Dendritic cell treated with granulocyte-macrophage colony-stimulating factor and Interleukin-4, amounts not matched to agents 40 ng/mL and 50 ng/mL, for 4 days (primary cell): ENCODE measurements at regions not wholly inside any gene's neighbourhood (a gene's known extent, or its start where the extent isn't known, plus 50 kb on each side); places are given as distances from the start of the nearest gene placed in this dataset.

Experiments used
- H3K27ac Mint-ChIP-seq: one replicate; pipeline ENCODE4 v1.8.0; 2022; ENCODE audit warnings: mild to moderate bottlenecking, mixed read lengths
- H3K27me3 Mint-ChIP-seq: one replicate; pipeline ENCODE4 v1.8.0; 2022; ENCODE audit warnings: mild to moderate bottlenecking, mixed read lengths
- H3K36me3 Mint-ChIP-seq: one replicate; pipeline ENCODE4 v1.8.0; 2022; ENCODE audit warnings: low read depth, mixed read lengths
- H3K4me1 Mint-ChIP-seq: one replicate; pipeline ENCODE4 v1.8.0; 2022; ENCODE audit warnings: low read depth, mixed read lengths
- H3K4me3 Mint-ChIP-seq: one replicate; pipeline ENCODE4 v1.8.0; 2022; ENCODE audit warnings: mild to moderate bottlenecking, moderate library complexity, mixed read lengths
- H3K9me3 Mint-ChIP-seq: one replicate; pipeline ENCODE4 v1.8.0; 2022; ENCODE audit warnings: mixed read lengths
- intact Hi-C: fragments of 100-400 bp; cut with micrococcal nuclease; formaldehyde crosslinking; loops from one replicate; pipeline ENCODE4 v1.15.0; 2022

DNA sequence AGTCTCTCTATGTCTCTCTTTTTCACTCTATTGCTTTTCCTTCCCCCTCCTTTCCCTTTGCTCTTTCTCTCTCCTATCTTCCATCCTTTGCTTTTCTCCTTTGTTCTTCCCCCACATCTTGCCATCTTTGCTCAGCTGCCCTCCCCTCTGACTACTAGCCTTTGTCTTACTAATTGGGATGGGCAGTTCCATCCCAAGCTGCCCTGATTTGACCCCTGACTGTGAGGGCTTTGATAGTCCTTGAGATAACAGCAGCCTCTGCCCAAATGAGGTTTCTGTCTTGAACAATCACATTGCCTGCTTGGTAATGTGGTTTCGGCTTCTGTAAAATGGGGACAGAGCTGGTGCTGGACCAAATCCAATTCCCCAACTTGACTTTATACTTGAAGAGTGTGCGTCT, 327.7 kb downstream of the DHX35 start:
- Mint-ChIP-seq H3K4me3 (no peak overlapping the region), H3K4me1 (no peaks in the 10 kb centered on the region), H3K36me3 (no peaks in the 10 kb centered on the region), H3K27ac (no peak overlapping the region), H3K9me3 (peaks cover 19% of the 10 kb centered on the region), H3K27me3 (peaks cover 2% of the 10 kb centered on the region)
- intact Hi-C loops = no loop called here

DNA sequence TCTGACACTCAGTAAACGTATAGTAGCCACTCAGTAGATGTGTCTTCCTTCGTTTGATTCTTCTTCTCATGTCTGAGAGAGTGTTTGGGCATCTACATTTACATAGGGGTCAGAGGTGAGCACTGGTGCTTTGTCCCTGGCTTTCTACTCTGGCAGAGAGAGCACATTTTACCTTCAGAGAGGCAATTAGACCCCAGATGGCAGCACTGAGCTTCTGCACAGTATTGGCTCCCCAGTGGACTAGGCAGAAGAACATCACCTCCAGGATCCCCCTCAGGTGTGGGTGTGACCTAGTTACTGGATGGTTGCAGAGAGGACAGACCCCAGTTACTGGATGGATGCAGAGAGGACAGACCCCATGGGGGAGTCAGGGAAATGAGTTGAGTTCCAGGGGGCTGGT, 327.2 kb downstream of the DHX35 start:
- Mint-ChIP-seq H3K4me1 (no peaks in the 10 kb centered on the region), H3K27me3 (peaks cover 2% of the 10 kb centered on the region), H3K4me3 (no peak overlapping the region), H3K9me3 (peaks cover 19% of the 10 kb centered on the region), H3K27ac (no peak overlapping the region), H3K36me3 (no peaks in the 10 kb centered on the region)
- intact Hi-C loops = no loop called here

DNA sequence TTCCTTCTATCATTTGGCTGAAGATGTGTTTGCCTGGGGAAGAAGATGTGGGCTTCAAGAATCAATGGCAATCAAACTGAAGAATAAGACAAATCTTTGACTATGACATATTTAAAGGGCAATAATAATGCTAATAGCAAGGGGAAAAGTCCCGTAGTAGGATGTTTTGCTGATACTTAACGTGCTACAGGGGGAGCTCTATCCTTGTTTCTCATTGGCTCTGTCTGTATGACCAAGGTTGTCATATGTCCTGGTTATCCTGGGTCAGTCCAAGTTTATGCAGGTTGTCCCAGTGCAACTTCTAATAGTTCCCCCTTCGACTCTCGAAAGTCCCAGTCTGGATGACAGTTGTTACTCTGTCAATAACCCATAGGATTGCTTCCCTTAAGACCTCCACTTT, 321.3 kb downstream of the DHX35 start:
- H3K4me1 Mint-ChIP-seq = no peaks in the 10 kb centered on the region

DNA sequence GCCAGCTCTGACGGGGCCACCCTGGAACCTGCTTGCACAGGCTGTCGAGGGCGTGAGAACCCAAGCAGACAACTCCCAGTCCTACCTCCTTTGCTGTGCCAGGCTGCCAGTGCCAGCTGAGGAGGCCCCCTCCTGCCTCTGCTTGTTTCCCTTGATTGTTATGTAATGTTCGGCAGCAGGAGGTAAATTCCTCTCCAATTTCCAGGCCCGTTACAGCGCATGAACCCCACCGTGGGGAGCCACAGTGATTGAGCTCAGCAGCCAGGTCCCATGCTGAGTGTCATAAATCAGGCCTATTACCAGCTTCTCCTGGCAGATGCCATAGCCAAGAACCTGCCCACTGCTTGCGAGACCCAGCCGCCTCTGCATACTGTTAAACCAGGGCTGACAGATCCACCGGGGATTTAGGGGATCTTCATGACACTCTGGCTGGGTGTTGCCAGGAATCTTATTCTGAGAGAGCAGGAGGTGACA, 320.5 kb downstream of the DHX35 start:
- H3K27me3 Mint-ChIP-seq = peaks cover 2% of the 10 kb centered on the region
- no peak overlapping the region for H3K27ac Mint-ChIP-seq
- H3K4me1 Mint-ChIP-seq = no peaks in the 10 kb centered on the region
- intact Hi-C loops = no loop called here
- H3K9me3 Mint-ChIP-seq = peaks cover 9% of the 10 kb centered on the region
- no peaks in the 10 kb centered on the region for H3K36me3 Mint-ChIP-seq
- H3K4me3 Mint-ChIP-seq = no peak overlapping the region

More for the DNA sequence above, 321.3 kb downstream of the DHX35 start:
- Mint-ChIP-seq H3K4me3 (no peak overlapping the region), H3K9me3 (peaks cover 17% of the 10 kb centered on the region), H3K27ac (no peak overlapping the region), H3K27me3 (peaks cover 2% of the 10 kb centered on the region), H3K36me3 (no peaks in the 10 kb centered on the region)
- intact Hi-C loops = no loop called here

DNA sequence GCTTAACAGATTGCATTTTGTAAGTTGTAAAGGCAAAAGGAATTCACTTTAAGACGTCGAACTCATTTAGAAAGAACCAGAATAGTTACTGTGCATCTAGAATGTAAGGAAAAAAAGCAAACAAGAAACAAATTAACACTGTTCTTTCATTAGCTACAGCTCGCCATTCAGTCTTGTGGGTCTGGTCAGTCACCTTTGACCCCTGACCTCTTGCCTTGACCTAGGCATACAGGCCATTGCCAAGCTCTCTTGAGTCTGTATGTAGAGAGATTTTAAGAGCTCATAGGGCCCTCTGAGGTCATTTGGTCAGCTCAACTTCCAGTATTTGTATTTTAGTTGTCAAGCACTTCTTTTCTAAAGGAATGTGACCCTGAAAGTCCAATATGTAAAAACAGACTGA, 318.7 kb downstream of the DHX35 start:
- intact Hi-C loops = no loop called here
- no peaks in the 10 kb centered on the region for H3K36me3 Mint-ChIP-seq
- H3K27me3 Mint-ChIP-seq = peaks cover 2% of the 10 kb centered on the region
- no peak overlapping the region for H3K4me3 Mint-ChIP-seq
- H3K27ac Mint-ChIP-seq = no peak overlapping the region
- H3K4me1 Mint-ChIP-seq = no peaks in the 10 kb centered on the region
- no peaks in the 10 kb centered on the region for H3K9me3 Mint-ChIP-seq

DNA sequence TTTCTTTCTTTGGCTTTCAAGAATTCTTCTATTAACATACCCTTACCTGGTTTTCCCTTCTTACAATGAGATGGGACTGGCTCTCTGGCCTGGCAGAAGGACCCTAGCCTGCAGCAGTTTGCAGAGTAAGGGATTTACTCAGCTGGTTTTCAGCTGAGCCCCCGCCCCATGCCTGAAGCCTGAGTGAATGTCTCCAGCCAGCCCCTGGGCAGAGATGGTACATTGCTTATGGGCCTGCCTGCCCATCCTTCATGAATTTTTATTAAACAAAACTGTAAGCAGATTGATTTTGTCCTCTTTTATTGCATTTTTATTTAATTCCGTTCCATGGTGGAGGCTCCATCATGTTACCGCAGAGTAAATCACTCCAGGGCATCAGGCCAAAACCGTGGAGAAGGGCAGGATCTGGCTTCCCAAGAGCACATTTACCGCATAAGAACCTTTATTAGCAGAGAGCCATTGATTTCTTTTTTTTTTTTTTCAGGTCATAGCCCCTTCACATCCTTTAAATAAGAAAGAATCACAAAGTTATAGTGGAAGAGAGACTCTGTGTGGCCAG, 316.2 kb downstream of the DHX35 start:
- Mint-ChIP-seq H3K4me3 (no peak overlapping the region), H3K36me3 (no peaks in the 10 kb centered on the region), H3K27me3 (peaks cover 2% of the 10 kb centered on the region), H3K4me1 (no peaks in the 10 kb centered on the region), H3K9me3 (no peaks in the 10 kb centered on the region), H3K27ac (no peak overlapping the region)
- intact Hi-C loops = loop anchor here (10.0 kb wide), 1 partner anchor 586 kb away; no protein-coding TSS in a partner anchor

DNA sequence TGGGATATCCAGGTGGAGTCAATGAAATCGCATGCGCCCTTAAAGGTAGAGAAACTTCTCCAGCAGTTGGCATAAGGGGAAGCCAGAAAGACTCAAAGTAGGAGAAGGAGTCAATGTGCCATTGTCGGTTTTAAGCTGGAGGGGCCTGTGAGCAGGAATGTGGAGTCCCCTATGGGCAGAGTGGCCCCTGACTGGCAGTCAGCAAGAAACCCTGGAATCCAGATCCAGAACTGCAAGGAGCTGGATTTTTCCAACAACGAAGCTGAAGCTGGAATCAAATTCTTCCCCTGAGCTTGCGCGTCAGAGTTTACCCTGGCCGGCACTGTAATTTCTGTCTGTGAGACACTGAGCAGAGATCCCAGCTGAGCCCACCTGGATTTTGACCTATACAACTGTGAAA, 315.0 kb downstream of the DHX35 start:
- Mint-ChIP-seq H3K9me3 (no peaks in the 10 kb centered on the region), H3K4me1 (no peaks in the 10 kb centered on the region), H3K27me3 (no peaks in the 10 kb centered on the region), H3K27ac (no peak overlapping the region), H3K36me3 (no peaks in the 10 kb centered on the region), H3K4me3 (no peak overlapping the region)
- intact Hi-C loops = loop anchor here (10.0 kb wide), 1 partner anchor 588 kb away; no protein-coding TSS in a partner anchor

DNA sequence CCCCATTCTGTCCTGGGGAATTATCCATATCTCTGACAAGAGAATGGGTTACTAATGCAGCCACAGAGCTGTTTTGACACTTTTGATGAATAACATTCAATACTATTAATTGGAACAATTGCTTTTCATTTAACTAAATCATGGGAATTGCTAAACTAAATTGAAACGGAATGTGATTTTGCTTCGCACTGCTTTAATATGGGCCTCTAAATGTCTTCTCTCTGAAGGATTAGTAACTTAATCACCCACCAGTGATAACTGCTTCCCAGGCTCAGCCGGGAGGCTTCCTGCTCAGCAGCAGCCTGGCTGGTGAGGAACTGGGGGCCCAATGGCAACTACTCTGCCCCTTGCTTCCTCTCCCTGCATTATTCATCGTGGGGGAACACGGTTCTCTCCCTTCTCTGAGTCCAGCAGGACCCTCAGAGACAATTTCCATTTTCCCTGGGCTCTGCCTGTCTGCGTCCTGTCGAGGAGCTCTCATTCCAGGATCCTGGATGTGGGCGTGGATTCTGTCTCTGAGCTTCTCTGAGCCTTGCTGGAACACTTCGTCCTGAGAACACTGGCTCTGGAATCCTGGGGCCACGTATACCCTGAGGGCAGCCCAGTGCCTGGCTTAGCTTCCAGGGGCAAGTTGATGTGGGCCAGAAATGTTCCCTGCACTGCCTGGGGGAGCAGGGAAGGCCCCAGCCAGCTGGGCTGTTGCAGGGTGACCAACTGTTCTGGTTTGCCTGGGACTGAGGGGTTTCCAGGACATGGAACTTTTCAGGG, 308.9 kb downstream of the DHX35 start:
- Mint-ChIP-seq H3K4me3 (no peak overlapping the region), H3K9me3 (no peaks in the 10 kb centered on the region), H3K27me3 (peaks cover 6% of the 10 kb centered on the region), H3K36me3 (no peaks in the 10 kb centered on the region), H3K4me1 (no peaks in the 10 kb centered on the region), H3K27ac (no peak overlapping the region)
- intact Hi-C loops = loop anchor here (10.0 kb wide), 1 partner anchor 594 kb away; no protein-coding TSS in a partner anchor

DNA sequence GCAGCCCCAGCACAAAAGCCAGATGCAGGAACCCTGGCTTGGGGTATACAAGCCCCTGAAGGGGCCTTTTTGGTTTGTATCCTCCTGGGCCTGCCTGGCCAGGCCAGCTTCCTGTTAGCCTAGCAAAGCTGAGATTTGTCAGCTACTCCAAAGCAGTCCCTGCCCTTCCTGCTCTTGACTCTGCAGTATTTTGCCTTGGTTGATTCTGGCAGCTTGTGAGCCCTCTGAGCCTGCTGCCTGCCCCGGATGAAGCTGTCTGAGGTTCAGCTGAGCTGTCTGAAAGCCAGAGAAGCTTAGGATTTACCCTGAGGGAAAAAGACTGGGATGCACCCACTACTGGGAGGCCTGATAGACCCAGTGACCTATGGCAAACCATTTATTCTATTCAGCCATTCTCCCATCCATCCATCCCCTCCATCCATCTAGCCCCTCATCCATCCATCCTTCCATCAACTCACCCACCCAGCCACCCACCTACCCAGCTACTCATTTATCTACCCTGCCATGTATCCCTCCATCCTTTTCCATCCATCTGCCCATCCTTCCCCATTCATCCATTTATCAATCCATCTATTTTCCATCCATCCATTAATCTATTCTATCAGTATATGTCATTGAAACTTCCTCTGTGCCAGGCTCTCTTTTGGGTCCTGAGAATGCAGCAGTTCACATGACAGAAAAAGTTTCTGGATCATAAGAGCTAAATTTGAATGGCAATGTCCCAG, 307.5 kb downstream of the DHX35 start:
- no peaks in the 10 kb centered on the region for H3K36me3 Mint-ChIP-seq
- intact Hi-C loops = loop anchor here (5.0 to 10.0 kb wide), 2 partner anchors 595 to 1678 kb away; no protein-coding TSS in a partner anchor
- H3K27me3 Mint-ChIP-seq = peaks cover 6% of the 10 kb centered on the region
- H3K9me3 Mint-ChIP-seq = no peaks in the 10 kb centered on the region
- no peak overlapping the region for H3K27ac Mint-ChIP-seq
- H3K4me1 Mint-ChIP-seq = no peaks in the 10 kb centered on the region
- no peak overlapping the region for H3K4me3 Mint-ChIP-seq

DNA sequence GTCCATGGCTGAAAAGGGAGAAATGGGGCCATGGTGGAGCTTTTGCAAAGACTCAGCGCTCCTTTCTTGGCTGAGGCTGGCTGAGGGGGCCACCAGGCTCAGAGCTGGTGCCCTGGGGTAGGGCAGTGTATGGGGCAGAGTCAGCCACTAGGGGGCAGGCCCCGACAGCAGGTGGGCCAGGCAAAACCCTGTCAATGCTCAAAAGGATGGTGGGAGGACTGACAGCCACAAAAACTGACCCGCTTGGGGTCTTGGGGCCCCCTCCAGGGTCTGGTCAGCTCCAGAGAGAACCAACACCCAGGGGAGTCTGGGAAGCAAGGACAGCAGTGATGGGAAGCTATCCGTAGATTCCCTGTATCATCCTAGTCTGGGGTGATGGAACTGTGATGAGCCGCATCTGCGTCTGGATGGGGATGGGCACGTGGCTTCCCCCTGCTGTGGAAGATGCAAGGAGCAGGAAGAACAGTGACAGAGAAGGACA, 306.9 kb downstream of the DHX35 start:
- intact Hi-C loops = loop anchor here (5.0 kb wide), 1 partner anchor 1678 kb away; no protein-coding TSS in a partner anchor
- H3K4me3 Mint-ChIP-seq = no peak overlapping the region
- H3K9me3 Mint-ChIP-seq = no peaks in the 10 kb centered on the region
- H3K27ac Mint-ChIP-seq = no peak overlapping the region
- no peaks in the 10 kb centered on the region for H3K4me1 Mint-ChIP-seq
- H3K36me3 Mint-ChIP-seq = no peaks in the 10 kb centered on the region
- H3K27me3 Mint-ChIP-seq = peaks cover 6% of the 10 kb centered on the region

DNA sequence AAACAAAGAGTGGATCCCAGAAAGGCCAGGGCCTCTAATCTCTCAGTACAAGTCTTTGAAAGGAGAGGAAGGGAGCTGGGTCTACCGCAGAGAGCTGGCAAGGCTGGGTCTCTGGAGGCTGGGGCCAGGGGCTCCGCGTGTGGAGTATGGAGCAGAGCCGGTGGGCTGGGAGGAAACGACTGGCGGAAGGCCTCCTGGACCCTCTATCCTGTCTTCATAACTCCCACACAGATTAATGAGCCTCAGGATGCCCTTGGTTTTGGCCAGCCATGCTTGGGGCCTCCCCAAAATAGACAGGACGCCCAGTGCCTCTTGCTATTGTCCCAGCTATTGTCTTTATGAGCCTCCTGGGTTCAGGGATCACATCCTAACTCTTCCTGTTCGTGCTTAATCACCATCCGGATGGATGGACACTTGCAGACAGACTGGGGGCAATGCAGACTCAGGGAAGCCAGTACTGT, 306.4 kb downstream of the DHX35 start:
- no peak overlapping the region for H3K27ac Mint-ChIP-seq
- no peaks in the 10 kb centered on the region for H3K4me1 Mint-ChIP-seq
- no peaks in the 10 kb centered on the region for H3K36me3 Mint-ChIP-seq
- peaks cover 6% of the 10 kb centered on the region for H3K27me3 Mint-ChIP-seq
- H3K4me3 Mint-ChIP-seq = no peak overlapping the region
- H3K9me3 Mint-ChIP-seq = no peaks in the 10 kb centered on the region
- intact Hi-C loops = loop anchor here (5.0 kb wide), 1 partner anchor 1679 kb away; no protein-coding TSS in a partner anchor

DNA sequence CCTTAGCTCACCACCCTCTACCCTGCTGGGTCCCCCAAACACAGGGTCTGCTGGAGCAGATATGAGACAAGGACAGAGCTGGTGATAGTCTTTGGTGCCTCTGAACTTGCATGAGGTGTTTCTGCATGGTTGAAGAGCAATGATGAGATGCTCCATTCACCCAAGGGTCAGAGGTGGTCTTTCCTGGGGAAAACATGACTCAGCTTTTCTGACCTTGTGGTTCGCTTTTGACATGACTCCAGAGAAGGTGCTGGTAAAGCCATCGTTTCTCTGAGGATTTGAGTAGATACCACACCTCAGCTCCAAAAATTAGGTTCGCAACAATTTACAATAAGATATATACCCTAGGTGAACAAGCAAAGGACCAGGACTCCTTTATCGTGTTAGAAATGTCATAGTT, 304.8 kb downstream of the DHX35 start:
- Mint-ChIP-seq H3K27me3 (peaks cover 7% of the 10 kb centered on the region), H3K9me3 (no peaks in the 10 kb centered on the region), H3K36me3 (no peaks in the 10 kb centered on the region), H3K4me3 (no peak overlapping the region), H3K27ac (no peak overlapping the region), H3K4me1 (no peaks in the 10 kb centered on the region)
- intact Hi-C loops = loop anchor here (5.0 kb wide), 1 partner anchor 1680 kb away; no protein-coding TSS in a partner anchor

DNA sequence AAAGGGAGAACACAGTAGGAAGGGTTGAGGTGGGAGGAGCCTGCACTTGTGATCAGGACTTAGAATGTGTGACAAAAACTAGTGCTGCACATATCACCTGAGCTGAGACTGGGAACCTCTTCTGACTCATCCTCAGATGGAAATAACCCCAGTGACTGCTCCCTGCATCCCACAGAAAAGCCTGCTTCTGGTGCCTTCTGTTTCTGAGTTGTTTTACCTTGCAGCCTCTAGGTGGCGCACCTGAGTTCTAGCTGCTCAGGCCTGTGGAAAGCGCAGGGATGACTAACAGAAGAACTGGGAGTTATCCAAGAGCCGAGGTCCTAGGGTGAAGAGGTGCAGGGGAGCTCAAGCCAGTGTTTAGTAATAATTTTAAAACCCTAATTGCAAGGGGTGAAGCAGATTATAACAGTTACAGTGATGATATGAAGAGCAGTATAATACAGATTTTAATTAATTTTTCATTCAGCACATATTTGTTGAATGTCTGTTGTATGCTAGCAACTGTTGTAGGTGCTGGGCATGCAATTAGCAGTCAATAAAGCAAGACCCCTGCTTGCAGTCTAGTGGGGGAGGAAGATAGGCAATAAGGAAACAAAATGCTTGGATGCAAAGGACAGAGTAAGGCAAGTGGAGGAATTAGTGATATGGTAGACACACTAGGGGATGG, 302.5 kb downstream of the DHX35 start:
- H3K36me3 Mint-ChIP-seq = no peaks in the 10 kb centered on the region
- H3K4me3 Mint-ChIP-seq = no peak overlapping the region
- no peaks in the 10 kb centered on the region for H3K4me1 Mint-ChIP-seq

More for the DNA sequence above, 302.5 kb downstream of the DHX35 start:
- peaks cover 4% of the 10 kb centered on the region for H3K27me3 Mint-ChIP-seq
- intact Hi-C loops = loop anchor here (5.0 kb wide), 1 partner anchor 1683 kb away; no protein-coding TSS in a partner anchor
- no peak overlapping the region for H3K27ac Mint-ChIP-seq
- no peaks in the 10 kb centered on the region for H3K9me3 Mint-ChIP-seq
